Fibroblast of skin of right biceps (primary cell): ENCODE measurements at regions not wholly inside any gene's neighbourhood (a gene's known extent, or its start where the extent isn't known, plus 50 kb on each side); places are given as distances from the start of the nearest gene placed in this dataset.

ENCODE experiments used
- DNase-seq: peaks from one replicate; pipeline ENCODE4 v3.0.0-alpha.2; 2013

DNA sequence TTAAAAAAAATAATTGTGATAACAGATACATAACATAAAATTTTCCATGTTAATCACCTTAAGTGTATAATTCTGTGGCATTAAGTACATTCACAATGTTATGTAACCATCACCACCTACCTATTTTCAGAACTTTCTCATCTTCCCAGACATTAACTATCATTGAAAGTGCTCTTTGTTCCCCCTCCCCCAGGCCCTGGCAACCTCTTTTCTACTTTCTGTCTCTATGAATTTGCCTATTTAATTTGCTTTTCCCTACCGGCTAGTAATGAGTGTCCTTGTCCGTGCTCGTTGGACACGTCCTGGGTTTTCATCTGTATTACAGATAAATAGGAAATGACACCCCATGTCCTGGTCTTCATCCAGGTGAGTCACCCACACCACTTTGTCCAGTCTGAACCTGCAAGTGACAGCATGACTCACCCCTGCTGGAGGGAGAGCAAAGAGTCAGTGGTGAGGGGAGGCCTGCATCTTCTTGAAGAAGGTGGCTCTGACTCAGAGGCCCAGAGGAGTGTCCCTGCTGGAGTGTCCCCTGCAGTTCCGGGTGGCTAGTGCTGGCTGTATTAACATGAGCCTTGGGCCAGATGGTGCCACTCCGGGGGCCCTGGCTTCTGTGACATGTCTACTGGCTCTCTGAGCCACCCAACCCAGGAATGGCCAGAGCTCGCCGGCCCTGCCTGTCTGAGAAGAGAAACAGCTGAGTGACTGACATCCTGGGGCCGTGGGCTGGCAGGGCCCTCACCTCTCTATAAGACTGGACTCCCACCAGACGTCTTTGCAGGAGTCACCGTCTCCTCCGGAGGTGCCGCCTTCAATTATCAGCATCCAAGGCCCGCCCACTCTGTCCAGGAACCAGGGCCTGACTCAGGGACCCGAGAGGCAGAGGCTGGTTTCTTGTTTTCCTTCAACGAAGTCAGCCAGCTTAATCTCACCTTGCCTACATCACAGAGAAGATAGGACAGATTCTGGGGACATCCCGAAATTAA lies 503.2 kb upstream of the MKI67 start:
- DNase-seq, result peak; percentile 84

DNA sequence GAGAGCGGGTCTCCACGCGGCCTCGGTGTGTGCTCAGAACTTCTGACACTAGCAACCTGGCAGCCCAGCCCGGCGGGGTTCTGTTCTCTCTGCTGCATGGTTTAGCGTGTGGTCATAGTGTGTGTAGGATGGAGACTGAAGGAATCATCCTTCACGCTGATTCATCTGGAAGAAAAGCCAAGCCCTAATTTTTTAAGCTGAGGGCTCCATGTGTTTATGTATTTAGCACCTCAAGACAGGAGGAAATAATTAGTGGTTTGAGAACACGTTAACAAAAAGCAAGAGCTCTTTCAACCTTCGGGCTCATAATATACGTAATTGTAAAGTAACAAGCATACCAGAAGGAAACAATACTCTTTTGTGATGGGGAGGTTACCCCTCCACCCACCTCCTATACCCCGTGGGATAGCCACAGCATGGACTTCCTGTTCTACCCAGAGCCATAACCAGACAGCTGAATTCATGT lies 504.6 kb upstream of the MKI67 start:
- peak; percentile 68 for DNase-seq

DNA sequence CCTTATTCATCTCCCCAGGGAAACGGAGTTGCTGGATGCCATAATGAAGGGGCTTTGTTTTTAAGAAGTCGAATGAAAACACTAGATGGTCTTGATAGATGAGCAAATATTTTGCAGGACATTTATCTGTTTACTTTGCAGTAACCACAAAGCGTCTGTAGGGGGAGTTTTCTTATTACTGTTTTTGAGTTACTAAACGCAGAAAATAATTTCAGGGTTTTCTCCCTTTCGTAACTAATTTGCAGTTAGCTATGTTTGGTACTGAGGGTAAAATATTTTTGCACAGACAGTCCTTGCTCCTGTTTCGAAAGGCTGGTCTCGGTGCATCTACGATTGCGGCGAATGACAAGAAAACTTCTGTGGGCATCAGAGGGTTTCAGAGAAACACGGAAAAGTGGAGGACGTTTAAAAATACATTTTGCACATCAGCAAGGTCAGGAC lies 505.6 kb upstream of the MKI67 start:
- DNase-seq, result peak; percentile 46

DNA sequence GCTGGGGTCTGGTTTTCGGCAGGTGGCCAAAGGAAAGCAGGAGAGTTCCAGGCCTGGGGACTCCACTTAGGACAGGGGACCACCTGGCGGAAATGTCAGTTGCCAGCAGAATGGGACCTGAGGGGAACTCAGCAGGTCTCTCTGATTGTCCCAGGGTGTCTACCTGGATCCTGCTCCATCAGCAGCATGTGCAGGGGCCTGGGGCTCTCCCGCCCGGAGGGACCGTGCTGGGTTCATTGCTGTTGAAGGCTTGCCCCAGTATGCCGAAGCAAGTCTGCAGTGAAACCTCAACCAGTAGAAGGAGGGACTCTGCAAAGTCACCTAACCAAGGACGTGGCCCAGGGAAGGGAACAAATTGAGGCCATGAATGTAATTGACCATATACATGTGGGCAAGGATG lies 506.5 kb upstream of the MKI67 start:
- DNase-seq, result no peak

DNA sequence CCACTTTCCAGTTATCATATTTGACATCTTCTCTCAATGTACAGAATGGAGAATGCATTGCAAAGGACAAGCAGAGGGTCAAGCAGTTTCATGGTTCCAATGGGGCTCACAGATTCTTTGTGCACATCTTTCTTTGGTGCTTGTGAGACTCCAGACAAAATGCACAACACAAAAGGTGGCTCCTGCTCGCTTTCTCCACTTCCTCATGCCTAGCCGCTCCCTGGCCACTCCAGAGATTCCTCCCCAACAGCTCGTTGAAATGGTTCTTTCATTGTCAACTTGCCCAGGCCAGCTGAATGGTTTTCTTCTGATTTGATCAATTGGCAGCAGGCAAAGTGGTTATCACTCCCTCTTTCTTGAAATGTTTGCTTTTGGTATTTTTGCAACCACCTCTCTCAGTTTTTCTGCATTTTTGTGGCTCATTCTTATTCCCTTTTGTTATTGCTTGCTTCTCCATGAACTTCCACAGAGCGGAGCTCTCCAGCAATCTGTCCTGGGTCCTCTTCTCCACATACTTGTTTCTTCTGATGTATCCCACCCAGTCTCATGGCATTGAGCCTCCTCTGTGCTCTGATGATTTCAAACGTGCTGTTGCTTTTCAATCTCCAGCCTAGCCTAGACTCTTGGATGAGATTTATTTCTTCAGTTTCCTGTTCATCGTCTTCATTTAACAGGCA lies 507.8 kb upstream of the MKI67 start:
- DNase-seq, result peak; percentile 45

DNA sequence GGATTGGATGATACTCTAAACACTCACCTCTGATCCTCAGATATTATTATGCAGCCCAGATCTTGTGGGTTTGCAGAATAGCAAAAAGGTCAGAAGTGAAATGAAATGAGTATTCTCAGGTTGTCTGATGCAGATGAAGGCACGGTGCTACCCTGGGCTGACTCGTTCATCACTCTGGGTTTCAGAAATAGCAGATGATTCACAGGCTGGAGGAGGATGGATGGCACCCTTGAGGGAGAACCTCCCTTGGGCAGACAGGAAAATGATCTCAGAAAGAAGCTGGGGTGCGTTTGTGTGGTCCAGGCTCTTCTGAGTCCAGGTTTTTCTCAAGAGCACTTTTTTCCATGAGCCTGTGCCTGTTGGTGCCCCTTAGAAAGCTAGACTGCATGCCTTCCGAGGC lies 515.8 kb upstream of the MKI67 start:
- DNase-seq, result peak; percentile 67

DNA sequence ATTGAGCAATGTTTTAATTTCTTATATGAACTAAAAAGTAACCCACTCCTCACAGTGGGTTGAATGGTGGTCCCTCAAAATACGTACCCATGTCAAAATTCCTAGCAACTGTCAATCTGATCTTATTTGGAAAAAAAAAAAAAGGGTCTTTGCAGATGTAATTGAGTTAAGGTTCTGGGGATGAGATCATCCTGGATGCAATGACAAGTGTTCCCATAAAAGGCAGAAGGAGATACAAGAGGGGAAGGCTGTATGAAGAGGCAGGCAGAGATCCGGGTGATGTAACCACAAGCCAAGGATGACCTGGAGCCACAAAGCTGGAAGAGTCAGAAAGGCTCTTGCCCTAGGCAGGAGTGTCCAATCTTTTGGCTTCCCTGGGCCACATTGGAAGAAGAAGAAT lies 516.3 kb upstream of the MKI67 start:
- peak; percentile 81 for DNase-seq

DNA sequence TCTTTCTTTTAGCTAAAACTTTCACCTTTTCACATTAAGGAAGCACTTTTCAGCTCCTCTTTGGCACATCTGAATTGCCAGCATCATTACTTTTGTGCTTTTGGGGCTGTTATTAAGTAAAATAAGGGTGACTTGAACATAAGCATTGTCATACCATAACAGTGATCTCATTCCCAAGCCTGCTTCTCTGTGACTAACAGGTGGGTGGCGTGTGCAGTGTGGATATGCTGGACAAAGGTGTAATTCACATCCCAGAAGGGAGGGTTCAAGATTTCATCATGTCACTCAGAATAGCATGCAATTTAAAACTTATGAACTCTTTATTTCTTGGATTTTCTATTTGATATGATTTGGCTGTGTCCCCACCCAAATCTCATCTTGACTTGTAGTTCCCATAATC lies 517.4 kb upstream of the MKI67 start:
- peak; percentile 44 for DNase-seq

DNA sequence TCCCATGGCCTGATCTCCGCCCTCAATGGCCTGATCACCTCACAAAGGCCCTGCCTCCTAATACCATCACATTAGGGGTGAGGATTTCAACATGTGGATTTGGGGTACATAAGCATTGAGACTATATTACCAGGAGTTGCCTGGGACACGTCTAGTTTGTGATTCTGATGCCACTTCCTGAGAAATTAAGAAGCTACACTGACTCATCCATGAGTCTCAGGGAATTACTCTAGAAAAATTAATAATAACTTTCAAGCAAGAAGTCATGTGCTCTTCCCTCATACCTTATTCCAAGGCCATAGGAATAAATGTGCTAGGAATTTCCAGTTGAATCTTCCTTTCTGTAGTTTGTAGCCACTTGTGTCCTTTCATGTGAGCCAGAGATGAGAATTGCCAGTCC lies 519.3 kb upstream of the MKI67 start:
- peak; percentile 38 for DNase-seq

DNA sequence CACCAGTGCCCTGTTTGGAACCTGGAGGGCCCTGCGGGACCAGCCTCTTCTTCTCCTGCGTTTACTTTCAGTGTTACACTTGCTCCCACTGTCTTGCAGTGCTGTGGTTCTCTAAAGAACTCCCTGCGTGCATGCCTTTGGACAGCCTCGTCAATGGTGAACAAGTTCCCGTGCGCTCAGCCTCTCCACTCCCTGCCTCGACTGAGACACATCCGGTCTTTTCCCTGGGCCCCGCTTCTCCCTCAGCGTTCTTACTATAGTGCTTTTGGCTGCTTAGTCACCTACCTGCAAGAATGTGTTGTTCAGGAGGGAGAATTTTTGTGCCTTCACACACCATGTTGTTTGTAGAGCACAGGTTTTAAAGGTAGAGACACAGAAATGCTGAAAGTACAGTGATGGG lies 520.7 kb upstream of the MKI67 start:
- no peak for DNase-seq

DNA sequence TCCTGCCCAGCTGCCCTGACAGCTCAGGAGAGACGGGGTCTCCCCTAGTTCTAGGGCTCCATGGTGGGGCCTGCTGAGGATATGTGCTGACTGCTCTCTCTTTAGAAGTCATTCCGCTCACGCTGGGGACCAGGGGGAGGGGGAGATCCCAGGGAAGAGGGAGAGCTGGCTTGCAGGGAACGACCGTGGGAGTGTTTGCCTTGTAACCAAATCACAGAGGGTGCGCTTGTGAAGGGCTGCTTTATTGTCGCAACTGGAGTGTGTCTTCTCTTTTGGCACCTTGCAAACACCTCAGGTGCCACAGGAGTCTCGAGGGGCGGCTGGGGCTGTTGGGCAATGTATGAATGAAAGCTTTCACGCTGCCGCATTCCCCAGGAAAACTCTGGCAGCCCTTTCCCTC lies 531.3 kb upstream of the MKI67 start:
- DNase-seq, result no peak

DNA sequence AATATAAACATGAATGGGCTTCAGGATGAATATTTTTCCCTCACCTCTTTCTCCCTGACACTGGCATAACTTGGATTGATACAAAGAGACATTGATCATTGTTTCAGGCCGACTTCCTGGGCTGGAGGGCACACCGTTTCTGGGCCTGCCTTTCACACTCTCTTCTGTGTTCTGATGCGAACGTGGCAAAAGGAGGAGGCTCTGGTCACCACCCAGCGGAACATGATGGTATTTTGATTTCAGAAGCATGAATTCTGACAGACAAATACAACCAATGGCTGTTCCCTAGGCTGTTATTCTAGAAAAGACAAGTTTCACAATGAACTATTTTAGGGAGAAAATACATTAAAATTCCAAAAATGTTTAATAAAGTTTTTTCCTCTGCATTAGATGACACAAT lies 534.5 kb upstream of the MKI67 start:
- DNase-seq, result no peak

DNA sequence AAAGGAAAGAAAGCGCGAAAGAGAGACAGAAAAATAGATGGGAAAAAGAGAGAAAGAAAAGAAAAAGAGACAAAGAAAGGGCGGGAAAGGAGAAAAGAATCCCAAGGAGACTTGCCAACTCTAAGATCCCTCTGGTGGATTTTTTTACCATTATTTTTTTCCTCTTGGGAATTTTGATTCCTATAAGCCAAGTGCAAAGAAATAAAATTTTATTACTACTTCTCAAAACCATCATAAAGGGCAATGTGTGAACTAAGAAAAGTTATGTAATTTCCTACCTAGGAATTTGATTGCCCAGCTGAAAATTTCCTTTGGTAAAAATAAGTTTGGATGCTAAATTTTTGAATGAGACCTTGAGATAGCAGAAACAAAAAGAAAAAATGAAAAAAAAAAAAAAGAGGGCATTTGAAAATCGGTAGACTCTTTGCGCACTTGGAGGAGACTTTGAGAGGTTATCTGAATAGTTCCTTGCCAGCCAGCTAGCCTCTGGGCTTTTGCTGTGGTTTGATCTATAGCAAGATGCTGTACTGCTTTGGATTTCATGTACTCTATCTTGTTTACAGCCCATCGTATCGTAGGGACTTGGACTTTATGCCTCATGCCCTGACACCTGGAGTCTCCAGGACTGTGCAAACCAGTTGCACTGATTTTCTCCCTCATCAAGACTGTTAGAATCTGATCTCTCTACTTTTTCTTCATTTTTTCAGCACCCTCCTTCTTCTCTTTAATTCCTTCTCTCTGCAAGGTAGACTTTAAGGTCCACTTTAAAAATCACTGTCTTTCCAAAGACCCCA lies 535.4 kb upstream of the MKI67 start:
- DNase-seq, result no peak

DNA sequence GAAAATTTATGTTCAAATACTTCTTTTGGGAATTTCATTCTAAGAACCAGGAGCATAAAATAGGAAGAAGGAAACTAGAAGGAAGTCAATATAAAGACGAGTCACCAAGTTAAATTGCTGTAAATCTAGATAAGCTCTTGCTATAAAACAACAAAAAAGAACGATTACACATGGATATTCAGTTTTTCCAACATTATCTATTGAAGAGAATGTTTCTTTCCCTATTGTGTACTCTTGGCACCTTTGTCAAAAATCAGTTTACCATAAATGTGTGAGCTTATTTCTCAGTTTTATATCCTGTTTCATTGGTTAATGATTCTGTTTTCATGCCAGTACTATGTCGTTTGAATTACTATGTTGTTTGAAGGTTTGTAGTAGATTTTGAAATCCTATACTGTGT lies 536.3 kb upstream of the MKI67 start:
- no peak for DNase-seq

DNA sequence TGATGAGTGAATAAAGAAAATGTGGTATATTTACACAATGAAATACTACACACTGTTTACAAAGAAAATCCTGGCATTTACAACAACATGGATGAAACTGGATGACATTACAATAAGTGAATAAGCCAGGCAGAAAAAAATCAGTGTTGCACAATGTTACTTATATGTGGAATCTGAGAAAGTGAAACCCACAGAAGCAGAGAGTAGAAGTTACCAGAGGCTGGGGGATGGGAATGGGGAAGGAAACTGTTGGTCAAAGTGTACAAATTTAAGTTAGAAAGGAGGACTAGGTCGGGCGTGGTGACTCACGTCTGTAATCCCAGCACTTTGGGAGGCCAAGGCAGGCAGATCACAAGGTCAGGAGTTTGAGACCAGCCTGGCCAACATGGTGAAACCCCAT lies 538.5 kb upstream of the MKI67 start:
- DNase-seq, result peak; percentile 7

DNA sequence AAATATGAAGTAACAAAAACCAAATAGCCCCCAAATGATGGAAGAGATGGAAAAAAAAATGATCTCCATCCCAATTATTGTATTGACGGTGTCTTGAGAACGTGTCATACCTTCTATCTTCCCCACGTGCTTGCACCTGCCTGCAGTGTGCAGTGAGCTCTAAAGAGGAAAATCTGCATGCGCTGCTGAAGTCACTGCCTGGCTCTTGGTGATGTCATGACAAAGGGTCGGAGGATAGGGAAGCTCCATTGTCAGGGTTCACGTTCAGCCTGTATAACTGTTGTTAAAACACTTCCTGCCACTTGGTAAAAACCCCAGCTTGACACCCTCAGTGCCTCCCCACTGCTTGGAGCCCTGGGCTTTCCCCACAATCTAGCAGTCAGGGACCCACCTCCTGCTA lies 549.2 kb upstream of the MKI67 start:
- no peak for DNase-seq

DNA sequence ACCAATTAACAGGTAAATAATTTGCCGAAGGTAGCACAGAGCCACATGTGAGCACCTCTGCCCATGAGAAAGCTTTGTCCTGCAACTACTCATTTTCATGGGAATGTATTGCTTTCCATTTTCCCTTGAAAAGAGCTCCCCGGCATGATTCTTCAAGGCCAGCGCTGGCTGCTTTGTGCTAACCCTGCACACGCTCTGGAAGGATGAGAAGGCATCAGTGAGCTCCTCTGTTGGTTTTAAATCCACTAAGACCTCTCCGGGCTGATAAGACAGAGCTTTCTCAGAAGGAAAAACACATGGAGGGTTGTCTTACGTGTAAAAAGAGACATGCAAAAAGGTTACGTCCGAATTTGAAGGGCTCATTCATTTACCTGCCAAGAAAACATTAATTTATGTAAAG lies 553.9 kb upstream of the MKI67 start:
- DNase-seq, result no peak

DNA sequence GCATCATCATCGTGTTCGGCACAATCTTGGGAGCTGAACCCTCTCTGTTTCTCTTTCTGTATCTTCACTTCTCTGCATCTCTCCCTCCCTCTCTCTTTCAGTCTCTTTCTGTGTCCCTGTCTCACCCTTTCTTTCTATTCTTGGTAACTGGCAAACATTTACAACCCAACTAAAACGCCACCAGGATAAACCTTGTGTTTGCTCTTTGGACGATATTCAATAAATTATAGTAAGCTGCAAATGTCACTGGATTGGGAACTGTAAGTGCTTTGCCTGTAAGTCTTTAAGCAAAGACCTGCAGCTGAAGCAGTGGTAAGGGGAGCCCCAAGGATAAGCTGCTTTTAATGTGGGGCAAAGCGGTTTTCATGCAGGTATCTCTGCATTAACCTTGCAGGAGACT lies 558.0 kb upstream of the MKI67 start:
- no peak for DNase-seq

DNA sequence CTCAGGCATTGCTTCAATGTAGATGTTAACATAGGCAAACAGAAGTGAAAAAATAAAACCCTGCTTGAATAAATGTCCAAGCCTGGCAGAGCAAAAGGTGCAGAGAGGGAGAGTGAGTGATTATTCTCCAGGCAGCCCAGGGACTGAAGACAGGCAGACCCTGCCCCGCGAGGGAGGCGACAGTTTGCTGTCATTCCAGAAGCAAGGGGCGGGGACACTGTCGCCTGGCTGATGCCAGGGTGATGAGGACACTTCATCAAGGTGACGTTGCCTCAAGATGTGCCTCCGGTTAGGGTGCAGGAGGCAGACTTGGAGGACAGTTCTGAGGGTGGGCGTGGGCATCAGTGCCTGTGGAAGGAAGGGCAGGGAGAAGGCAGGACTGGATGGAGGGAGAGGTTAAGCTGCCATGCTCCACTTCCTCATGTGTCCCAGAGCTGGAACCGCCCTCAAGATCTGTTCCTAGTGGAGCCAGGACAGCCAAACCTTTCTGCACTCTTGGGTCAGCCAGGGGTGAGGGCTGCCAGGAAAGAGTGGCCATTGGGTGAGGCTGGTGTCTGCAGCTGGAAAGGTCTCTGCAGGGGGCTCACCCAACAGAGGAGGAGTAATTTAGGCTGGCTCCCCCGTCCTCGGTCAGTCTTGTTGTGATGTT lies 560.5 kb upstream of the MKI67 start:
- DNase-seq, result no peak

DNA sequence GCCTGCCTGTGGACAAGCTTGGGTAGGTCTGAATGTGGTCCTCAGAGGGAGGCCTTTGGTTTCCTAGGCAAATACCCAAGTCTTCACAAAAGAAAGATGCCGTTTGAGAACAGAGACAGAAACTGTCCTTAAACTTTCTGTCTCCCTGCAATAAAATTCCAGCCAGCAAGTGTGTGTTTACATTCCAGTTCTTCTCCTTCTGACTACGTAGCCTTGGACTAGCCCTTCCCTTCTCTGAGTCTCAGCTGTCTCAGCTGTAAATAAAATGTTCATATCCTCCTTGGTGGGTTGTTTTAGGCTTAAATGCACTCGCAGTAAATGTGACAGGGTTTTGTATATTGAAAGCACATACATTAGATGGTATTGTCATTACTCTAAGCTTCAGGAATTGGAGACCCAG lies 561.2 kb upstream of the MKI67 start:
- DNase-seq, result no peak

DNA sequence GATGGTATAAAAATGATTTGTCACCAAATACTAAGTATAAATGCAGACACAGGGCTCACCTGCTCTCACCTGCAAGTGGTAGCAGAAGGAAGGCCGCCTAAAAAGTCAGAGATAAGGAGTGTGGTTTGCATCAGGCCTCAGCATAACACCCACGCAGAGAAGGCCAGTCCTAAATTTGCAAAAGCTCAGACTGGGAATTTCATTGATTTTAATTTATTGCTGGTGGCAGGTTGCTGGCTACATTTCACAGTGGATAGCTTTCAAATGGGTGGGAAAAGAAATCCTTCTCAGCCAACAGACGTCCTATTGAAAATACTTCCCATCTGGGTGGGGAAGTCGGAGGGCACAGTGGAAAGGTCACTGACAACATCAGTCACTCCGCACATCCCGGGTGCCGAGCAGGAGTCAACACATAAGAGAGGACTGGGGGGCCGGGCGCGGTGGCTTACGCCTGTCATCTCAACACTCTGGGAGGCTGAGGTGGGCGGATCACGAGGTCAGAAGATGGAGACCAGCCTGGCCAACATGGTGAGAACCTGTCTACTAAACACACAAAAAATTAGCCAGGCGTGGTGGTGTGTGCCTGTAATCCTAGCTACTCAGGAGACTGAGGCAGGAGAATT lies 561.8 kb upstream of the MKI67 start:
- DNase-seq, result no peak

DNA sequence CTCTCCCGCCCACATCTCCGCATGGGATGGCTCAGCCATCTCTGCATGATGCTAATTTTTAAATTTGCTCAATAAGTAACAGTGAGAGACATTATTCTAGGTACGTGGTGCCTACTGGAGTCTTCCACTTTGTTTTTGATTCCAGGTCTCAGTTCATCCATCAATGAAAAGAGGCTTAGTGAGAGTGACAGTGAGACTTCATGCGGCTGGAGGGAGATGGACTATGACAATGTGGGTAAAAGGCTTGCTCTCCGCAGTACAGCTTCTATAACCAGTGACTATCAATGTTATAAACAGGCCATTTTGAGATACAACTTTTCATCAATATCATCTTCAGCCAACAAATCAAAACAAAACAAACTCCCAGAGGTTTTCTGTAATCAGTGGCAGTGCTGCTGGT lies 563.4 kb upstream of the MKI67 start:
- no peak for DNase-seq
